Thyroid gland (tissue), 4 donors: ENCODE measurements at regions not wholly inside any gene's neighbourhood (a gene's known extent, or its start where the extent isn't known, plus 50 kb on each side); places are given as distances from the start of the nearest gene placed in this dataset.

ENCODE experiments used
- DNase-seq, 2 donors: peaks; one replicate each; pipeline ENCODE4 v3.0.0-alpha.2; 2019
- H3K27ac ChIP-seq, 3 donors: fragments of 200-600 bp; sonication (generic); 1 replicate in 2 of 3; 2 replicates in 1 of 3; pipeline ENCODE4 v1.5.1; 2016 to 2019; ENCODE audit warnings: mild to moderate bottlenecking in 1 of 3, moderate library complexity in 1 of 3
- H3K27me3 ChIP-seq: fragments of 200-600 bp; sonication (generic); one replicate; pipeline ENCODE4 v1.5.1; 2019
- H3K36me3 ChIP-seq, 2 donors: fragments of 200-600 bp; sonication (generic); one replicate each; pipeline ENCODE4 v1.5.1; 2016 to 2019
- H3K4me1 ChIP-seq, 2 donors: fragments of 200-600 bp; sonication (generic); one replicate each; pipeline ENCODE4 v1.5.1; 2017 to 2019
- H3K4me3 ChIP-seq, 3 donors: fragments of 200-600 bp; sonication (generic); replicated peaks in 1 of 3; 1 replicate in 2 of 3; 2 replicates in 1 of 3; pipeline ENCODE4 v1.5.1; 2016; ENCODE audit warnings: mild to moderate bottlenecking in 1 of 3
- H3K9me3 ChIP-seq: fragments of 200-600 bp; sonication (generic); one replicate; pipeline ENCODE4 v1.5.1; 2017
- CTCF ChIP-seq, 6 experiments: fragments of 200-600 bp in 3 of 6; fragments of 450-650 bp in 3 of 6; sonication (generic) in 3 of 6; IDR thresholded peaks; one replicate each; pipeline ENCODE4 v1.5.1; 2016 to 2019; ENCODE audit warnings: antibody characterized with exemption in 6 of 6, mild to moderate bottlenecking in 2 of 6, inconsistent platforms in 1 of 6, moderate library complexity in 1 of 6
- POLR2A ChIP-seq, 2 donors: fragments of 450-650 bp; IDR thresholded peaks; one replicate each; pipeline ENCODE4 v1.6.1; 2017; ENCODE audit warnings: antibody characterized with exemption in 2 of 2, mild to moderate bottlenecking in 2 of 2, moderate library complexity in 1 of 2
- WGBS, 2 donors: methylation state at CpG; one replicate each; pipeline ENCODE4 v1.1.5; 2017; 5-methylcytosine and 5-hydroxymethylcytosine counted together
- intact Hi-C: fragments of 100-400 bp; cut with DNase I; formaldehyde crosslinking; loops from one replicate; pipeline ENCODE4 v1.15.1; 2023

DNA sequence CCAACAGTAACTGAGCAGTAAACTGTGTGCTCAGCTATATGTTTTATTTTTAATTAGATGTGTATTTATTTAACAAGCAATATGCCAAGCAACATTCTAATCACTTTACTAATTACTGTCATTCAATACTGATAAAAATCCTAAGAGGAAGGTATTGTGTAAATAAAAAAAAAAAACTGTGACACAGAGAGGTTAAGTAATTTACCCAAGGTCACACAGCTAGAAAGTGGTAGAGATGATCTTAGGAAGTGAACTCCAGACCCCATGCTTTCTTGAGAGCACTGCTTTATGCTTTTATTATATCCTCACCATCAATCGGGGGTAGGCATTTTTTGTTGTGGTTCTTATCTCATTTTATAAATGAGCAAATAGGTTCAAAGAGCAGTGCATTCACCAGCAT, 417.1 kb downstream of the RAB28 start:
- H3K27ac ChIP-seq = no peak overlapping the region
- WGBS, 2 donors = 93 to 94% methylated on average over 1 of the region's 1 CpG
- no peak overlapping the region for H3K4me3 ChIP-seq
- no peaks in the 10 kb centered on the region for H3K27me3 ChIP-seq
- H3K36me3 ChIP-seq = no peaks in the 10 kb centered on the region
- intact Hi-C loops = no loop called here
- H3K9me3 ChIP-seq = no peaks in the 10 kb centered on the region
- H3K4me1 ChIP-seq = no peaks in the 10 kb centered on the region
- no peak for DNase-seq
- no peak for TF ChIP-seq POLR2A (IDR thresholded peaks at IDR 0.05)
- TF ChIP-seq CTCF (IDR thresholded peaks at IDR 0.05) = no peak

DNA sequence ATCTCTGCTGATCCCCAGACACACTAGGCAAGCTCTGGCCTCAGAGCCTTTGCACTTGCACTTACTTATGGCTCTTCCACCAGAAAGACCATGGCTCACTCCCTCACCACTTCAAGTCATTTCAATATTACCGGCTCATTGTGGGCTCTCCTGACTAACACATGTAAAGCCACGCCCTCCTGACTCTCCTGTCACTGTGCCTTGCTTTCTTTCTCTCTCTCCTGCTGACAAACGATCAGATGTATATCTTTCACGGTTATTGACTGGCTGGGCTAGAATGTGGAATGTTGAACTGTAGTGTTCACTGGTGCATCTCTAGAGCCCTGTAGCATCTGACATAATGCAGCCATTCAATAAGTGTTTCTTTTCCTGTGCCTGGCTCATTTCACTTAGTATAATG, 425.1 kb downstream of the RAB28 start:
- no peaks in the 10 kb centered on the region for H3K27me3 ChIP-seq
- 44 to 47% methylated on average over 4 of the region's 4 CpGs for WGBS, 2 donors
- no peak overlapping the region for H3K27ac ChIP-seq
- H3K4me3 ChIP-seq = no peak overlapping the region
- no peak for DNase-seq
- no peaks in the 10 kb centered on the region for H3K9me3 ChIP-seq
- H3K4me1 ChIP-seq = no peaks in the 10 kb centered on the region
- no peaks in the 10 kb centered on the region for H3K36me3 ChIP-seq
- TF ChIP-seq POLR2A (IDR thresholded peaks at IDR 0.05) (no peak), CTCF (IDR thresholded peaks at IDR 0.05) (no peak)
- intact Hi-C loops = no loop called here

GRCh38 chr4:13056630-13057189, 427.4 kb downstream of the RAB28 start:
- no peaks in the 10 kb centered on the region for H3K27me3 ChIP-seq
- no peak overlapping the region for H3K27ac ChIP-seq
- intact Hi-C loops = no loop called here
- no peak for DNase-seq
- no peaks in the 10 kb centered on the region for H3K36me3 ChIP-seq
- H3K9me3 ChIP-seq = no peaks in the 10 kb centered on the region
- H3K4me1 ChIP-seq = no peaks in the 10 kb centered on the region
- TF ChIP-seq CTCF (IDR thresholded peaks at IDR 0.05) (no peak), POLR2A (IDR thresholded peaks at IDR 0.05) (no peak)
- WGBS, 2 donors = 83 to 93% methylated on average over 4 of the region's 4 CpGs
- H3K4me3 ChIP-seq = no peak overlapping the region

DNA sequence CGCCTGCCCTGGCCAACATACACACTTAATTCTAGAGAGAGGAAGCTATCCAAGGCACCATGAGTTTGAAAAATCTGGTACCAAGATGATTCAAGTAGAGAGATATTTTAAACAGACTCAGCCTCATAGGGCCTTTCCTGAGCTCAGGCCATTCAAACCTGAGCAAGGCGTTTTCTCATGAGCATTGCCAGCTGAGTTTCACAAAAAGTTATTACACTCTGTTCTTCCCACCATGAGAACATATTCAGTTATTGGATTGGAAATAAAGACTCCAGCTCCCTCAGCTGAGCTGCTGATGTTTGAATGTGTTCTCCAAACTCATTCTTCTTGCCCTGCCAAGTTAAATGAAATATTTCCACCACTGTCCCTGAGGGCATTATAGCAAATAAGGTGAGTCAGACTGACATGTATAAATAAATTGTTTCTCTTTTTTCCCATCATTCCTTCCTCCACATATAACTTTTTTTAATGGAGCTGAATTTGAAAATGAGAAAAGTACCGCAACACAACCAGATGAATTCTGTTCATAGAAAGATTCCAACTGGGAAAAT, 429.6 kb downstream of the RAB28 start:
- Histone ChIP-seq H3K4me1 (no peaks in the 10 kb centered on the region), H3K4me3 (no peak overlapping the region), H3K27me3 (no peaks in the 10 kb centered on the region), H3K27ac (no peak overlapping the region), H3K36me3 (no peaks in the 10 kb centered on the region), H3K9me3 (no peaks in the 10 kb centered on the region)
- WGBS, 2 donors = 83 to 94% methylated on average over 3 of the region's 3 CpGs
- intact Hi-C loops = no loop called here
- TF ChIP-seq CTCF (IDR thresholded peaks at IDR 0.05) = no peak
- TF ChIP-seq POLR2A (IDR thresholded peaks at IDR 0.05) = no peak
- no peak for DNase-seq

GRCh38 chr4:13047591-13047990, 436.5 kb downstream of the RAB28 start:
- Histone ChIP-seq H3K4me1 (no peaks in the 10 kb centered on the region), H3K27ac (no peak overlapping the region), H3K4me3 (no peak overlapping the region), H3K36me3 (no peaks in the 10 kb centered on the region), H3K9me3 (no peaks in the 10 kb centered on the region), H3K27me3 (no peaks in the 10 kb centered on the region)
- TF ChIP-seq CTCF (IDR thresholded peaks at IDR 0.05) (no peak), POLR2A (IDR thresholded peaks at IDR 0.05) (no peak)
- WGBS, 2 donors = 83 to 85% methylated on average over 4 of the region's 4 CpGs
- DNase-seq = no peak
- intact Hi-C loops = no loop called here
